ENCODE measurements at regions not wholly inside any gene's neighbourhood (a gene's known extent, or its start where the extent isn't known, plus 50 kb on each side); places are given as distances from the start of the nearest gene placed in this dataset.

DNA sequence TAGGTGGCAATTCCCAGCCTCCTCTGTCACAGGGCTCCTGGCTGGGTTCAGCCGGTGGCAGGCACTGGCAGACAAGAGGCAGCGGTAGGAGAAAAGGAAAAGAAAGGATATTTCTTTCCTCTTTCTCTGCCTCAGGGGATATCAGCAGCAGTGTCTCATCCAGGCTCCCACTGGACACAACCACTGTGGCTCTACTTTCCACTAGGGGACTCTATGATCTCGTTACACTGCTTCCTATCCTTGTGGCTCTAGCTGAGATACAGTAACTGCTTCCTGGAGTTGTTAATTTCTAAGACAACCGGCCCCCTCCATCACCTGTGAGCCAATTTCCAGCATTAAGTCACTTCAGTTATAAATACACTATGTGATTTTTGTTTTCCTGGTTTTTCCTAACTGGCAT lies 102.0 kb upstream of the LRFN2 start:
- TF ChIP-seq, protein P1, sequence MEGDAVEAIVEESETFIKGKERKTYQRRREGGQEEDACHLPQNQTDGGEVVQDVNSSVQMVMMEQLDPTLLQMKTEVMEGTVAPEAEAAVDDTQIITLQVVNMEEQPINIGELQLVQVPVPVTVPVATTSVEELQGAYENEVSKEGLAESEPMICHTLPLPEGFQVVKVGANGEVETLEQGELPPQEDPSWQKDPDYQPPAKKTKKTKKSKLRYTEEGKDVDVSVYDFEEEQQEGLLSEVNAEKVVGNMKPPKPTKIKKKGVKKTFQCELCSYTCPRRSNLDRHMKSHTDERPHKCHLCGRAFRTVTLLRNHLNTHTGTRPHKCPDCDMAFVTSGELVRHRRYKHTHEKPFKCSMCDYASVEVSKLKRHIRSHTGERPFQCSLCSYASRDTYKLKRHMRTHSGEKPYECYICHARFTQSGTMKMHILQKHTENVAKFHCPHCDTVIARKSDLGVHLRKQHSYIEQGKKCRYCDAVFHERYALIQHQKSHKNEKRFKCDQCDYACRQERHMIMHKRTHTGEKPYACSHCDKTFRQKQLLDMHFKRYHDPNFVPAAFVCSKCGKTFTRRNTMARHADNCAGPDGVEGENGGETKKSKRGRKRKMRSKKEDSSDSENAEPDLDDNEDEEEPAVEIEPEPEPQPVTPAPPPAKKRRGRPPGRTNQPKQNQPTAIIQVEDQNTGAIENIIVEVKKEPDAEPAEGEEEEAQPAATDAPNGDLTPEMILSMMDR (conservative IDR thresholded peaks at IDR 0.05): no peak
- no peak for TF ChIP-seq EZH2 (IDR thresholded peaks at IDR 0.05; ENCODE audit: low read depth)

All from PC-9 (cell line).